Progenitor cell of endocrine pancreas (in vitro differentiated cells): ENCODE measurements at regions not wholly inside any gene's neighbourhood (a gene's known extent, or its start where the extent isn't known, plus 50 kb on each side); places are given as distances from the start of the nearest gene placed in this dataset.

Experiments used
- DNase-seq: peaks from one replicate; pipeline ENCODE4 v3.0.0; 2021; ENCODE audit warnings: low spot score; ENCODE audit not compliant: unreplicated experiment
- H3K27ac Mint-ChIP-seq: 2 replicates; pipeline ENCODE4 v1.8.0; 2021; ENCODE audit warnings: mild to moderate bottlenecking, moderate library complexity, mixed read lengths
- H3K27me3 Mint-ChIP-seq: 2 replicates; pipeline ENCODE4 v1.8.0; 2021; ENCODE audit warnings: mixed read lengths
- H3K36me3 Mint-ChIP-seq: 2 replicates; pipeline ENCODE4 v1.8.0; 2022; ENCODE audit warnings: mixed read lengths; ENCODE audit not compliant: insufficient read depth
- H3K4me1 Mint-ChIP-seq: 2 replicates; pipeline ENCODE4 v1.8.0; 2021; ENCODE audit warnings: low read depth, mixed read lengths
- H3K4me3 Mint-ChIP-seq: 2 replicates; pipeline ENCODE4 v1.8.0; 2021; ENCODE audit warnings: low read depth, mild to moderate bottlenecking, moderate library complexity, mixed read lengths
- H3K9me3 Mint-ChIP-seq: 2 replicates; pipeline ENCODE4 v1.8.0; 2021; ENCODE audit warnings: low read depth, mixed read lengths
- TF ChIP-seq, protein P1 (sequence below): fragments of 200-600 bp; sonication (generic); IDR thresholded peaks from one replicate; pipeline ENCODE4 v1.5.0; 2021; ENCODE audit warnings: antibody characterized with exemption, mild to moderate bottlenecking; ENCODE audit not compliant: unreplicated experiment

DNA sequence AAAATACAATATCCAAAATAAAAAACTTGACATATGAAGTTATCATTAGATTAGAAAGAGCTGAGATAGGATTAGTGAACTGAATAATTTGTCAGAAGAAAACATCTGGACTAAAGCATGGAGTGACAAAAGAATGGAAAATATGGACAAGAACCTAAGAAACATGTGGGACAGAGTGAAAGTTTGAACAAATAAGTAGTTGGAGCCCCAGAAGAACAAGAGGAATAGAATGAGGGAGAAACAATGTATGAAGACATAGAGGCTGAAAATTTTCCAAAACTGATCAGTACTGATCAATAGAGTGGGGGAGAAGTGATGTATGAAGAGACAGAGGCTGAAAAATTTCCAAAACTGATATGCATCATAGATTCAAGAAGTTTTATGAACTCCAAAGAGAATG is 170.6 kb upstream of the CRY1 start:
- Mint-ChIP-seq H3K9me3 (peaks cover 11% of the 10 kb centered on the region), H3K27me3 (peaks cover 4% of the 10 kb centered on the region), H3K27ac (no peak overlapping the region), H3K36me3 (no peaks in the 10 kb centered on the region), H3K4me1 (peaks cover 7% of the 10 kb centered on the region), H3K4me3 (no peak overlapping the region)
- DNase-seq, result no peak
- TF ChIP-seq, protein P1, sequence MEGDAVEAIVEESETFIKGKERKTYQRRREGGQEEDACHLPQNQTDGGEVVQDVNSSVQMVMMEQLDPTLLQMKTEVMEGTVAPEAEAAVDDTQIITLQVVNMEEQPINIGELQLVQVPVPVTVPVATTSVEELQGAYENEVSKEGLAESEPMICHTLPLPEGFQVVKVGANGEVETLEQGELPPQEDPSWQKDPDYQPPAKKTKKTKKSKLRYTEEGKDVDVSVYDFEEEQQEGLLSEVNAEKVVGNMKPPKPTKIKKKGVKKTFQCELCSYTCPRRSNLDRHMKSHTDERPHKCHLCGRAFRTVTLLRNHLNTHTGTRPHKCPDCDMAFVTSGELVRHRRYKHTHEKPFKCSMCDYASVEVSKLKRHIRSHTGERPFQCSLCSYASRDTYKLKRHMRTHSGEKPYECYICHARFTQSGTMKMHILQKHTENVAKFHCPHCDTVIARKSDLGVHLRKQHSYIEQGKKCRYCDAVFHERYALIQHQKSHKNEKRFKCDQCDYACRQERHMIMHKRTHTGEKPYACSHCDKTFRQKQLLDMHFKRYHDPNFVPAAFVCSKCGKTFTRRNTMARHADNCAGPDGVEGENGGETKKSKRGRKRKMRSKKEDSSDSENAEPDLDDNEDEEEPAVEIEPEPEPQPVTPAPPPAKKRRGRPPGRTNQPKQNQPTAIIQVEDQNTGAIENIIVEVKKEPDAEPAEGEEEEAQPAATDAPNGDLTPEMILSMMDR, result no peak

DNA sequence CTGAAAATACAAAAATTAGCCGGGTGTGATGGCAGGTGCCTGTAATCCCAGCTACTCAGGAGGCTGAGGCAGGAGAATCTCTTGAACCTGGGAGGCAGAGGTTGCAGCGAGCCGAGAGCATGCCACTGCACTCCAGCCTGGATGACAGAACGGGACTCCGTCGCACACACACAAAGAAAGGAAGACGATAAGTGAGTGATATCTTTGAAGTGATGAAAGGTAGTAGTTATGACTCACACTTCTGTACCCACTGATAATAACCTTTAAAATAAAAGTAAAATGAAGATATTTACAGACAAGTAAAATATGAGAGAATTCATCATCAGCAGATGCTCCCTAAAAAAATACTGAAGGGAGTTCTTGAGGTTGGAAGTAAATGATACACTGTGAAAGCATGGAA is 171.3 kb upstream of the CRY1 start:
- Mint-ChIP-seq H3K27me3 (peaks cover 9% of the 10 kb centered on the region), H3K4me1 (peaks cover 7% of the 10 kb centered on the region), H3K27ac (no peak overlapping the region), H3K4me3 (no peak overlapping the region), H3K9me3 (peaks cover 11% of the 10 kb centered on the region), H3K36me3 (no peaks in the 10 kb centered on the region)
- TF ChIP-seq, protein P1, result no peak
- DNase-seq, result no peak

DNA sequence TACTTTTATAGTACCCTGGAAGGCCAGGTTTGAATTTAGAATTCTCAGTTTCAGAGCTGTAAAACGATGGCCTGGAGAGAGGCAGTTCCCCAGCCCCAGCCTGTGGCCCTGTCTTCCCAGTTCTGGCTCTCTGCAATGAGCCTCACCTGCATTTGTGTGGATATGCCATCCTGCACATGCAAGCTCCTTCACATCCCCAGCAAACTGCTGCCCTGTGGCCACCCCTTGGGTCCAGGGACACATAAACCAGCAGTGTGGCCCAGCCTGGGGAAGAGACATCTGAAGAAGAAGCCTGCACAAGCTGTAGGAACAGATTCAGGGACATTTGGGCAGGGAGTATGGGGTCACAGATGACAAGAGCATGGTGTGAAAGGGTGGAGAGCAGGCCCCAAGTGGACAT is 174.3 kb upstream of the CRY1 start:
- Mint-ChIP-seq H3K27ac (no peak overlapping the region), H3K4me1 (peaks cover 6% of the 10 kb centered on the region), H3K27me3 (peaks cover 13% of the 10 kb centered on the region), H3K9me3 (peaks cover 11% of the 10 kb centered on the region), H3K4me3 (no peak overlapping the region), H3K36me3 (no peaks in the 10 kb centered on the region)
- DNase-seq, result no peak
- TF ChIP-seq, protein P1, result no peak

DNA sequence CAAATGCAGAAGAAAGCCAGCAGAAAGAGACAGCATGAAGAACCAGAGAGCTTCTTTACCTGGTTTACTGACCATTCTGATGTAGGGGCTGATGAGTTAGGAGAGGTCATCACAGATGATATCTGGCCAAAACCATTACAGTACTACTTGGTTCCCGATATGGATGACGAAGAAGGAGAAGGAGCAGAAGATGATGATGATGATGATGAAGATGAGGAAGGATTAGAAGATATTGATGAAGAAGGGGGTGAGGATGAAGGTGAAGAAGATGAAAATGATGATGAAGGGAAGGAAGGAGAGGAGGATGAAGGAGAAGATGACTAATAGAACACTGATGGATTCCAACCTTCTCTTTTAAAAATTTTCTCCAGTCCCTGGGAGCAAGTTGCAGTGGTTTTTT is 178.2 kb upstream of the CRY1 start:
- Mint-ChIP-seq H3K27me3 (peaks cover 13% of the 10 kb centered on the region), H3K27ac (no peak overlapping the region), H3K9me3 (no peaks in the 10 kb centered on the region), H3K36me3 (no peaks in the 10 kb centered on the region), H3K4me1 (peaks cover 6% of the 10 kb centered on the region), H3K4me3 (no peak overlapping the region)
- TF ChIP-seq, protein P1, result no peak
- DNase-seq, result no peak

DNA sequence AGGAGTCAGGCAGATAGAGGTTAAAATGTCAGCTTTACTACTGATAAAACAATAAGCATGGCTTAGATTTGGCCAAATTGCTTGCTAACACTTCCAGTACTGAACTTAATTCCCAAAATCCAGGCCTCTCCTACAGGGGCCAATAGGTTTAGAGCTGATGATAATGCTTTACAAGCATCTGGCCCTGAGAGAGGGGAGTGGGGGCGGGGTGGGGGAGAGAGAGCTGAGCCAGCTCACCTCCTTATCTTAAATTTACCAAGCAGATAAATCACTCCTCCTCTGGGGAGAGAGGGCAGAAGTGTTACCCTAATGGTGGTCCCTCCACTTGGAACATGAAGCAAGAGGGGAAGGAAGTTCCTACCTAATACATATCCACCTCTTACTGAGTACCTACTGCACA is 182.2 kb upstream of the CRY1 start:
- no peak for DNase-seq
- Mint-ChIP-seq H3K27me3 (peaks cover 7% of the 10 kb centered on the region), H3K27ac (no peak overlapping the region), H3K9me3 (no peaks in the 10 kb centered on the region), H3K4me3 (no peak overlapping the region), H3K4me1 (no peaks in the 10 kb centered on the region), H3K36me3 (no peaks in the 10 kb centered on the region)
- TF ChIP-seq, protein P1, result no peak
